ENCODE measurements at regions not wholly inside any gene's neighbourhood (a gene's known extent, or its start where the extent isn't known, plus 50 kb on each side); places are given as distances from the start of the nearest gene placed in this dataset.

GRCh38 chr11:42669248-42669976 lies 642.4 kb upstream of the API5 start:
- Histone ChIP-seq H3K36me3 (replicated peaks in 1 of 2; ENCODE audit: control insufficient read depth in 1 of 2, insufficient read depth in 2 of 2, low read length in 2 of 2) (no peaks in the 10 kb centered on the region), H3K4me2 (ENCODE audit: low read depth, low read length) (no peak overlapping the region), H3K27ac (ENCODE audit: extremely low read length, insufficient read depth, low read length) (no peak overlapping the region), H3K4me1 (ENCODE audit: insufficient read depth, low read length) (no peaks in the 10 kb centered on the region), H3K79me2 (ENCODE audit: insufficient read depth, low read length) (no peaks in the 10 kb centered on the region), H3K27me3 (ENCODE audit: control insufficient read depth in 1 of 2, insufficient read depth in 2 of 2, low read length in 2 of 2) (no peaks in the 10 kb centered on the region), H3K9ac (ENCODE audit: insufficient read depth, low read depth, low read length) (no peak overlapping the region), H2AFZ (ENCODE audit: low read length) (no peak overlapping the region), H3K4me3 (replicated peaks in 1 of 3; ENCODE audit: insufficient read depth in 1 of 3, low read depth in 2 of 3, low read length in 3 of 3) (no peak overlapping the region), H4K20me1 (ENCODE audit: insufficient read depth, low read length) (no peaks in the 10 kb centered on the region), H3K9me3 (ENCODE audit: low read length) (no peaks in the 10 kb centered on the region)
- no peak for FAIRE-seq
- no peak for TF ChIP-seq ATF4 (CRISPR knock-in tag; IDR thresholded peaks at IDR 0.05)
- no peak for TF ChIP-seq NR2C2 (CRISPR knock-in tag; IDR thresholded peaks at IDR 0.05; ENCODE audit: borderline replicate concordance)
- no peak for TF ChIP-seq ZNF766 (CRISPR knock-in tag; IDR thresholded peaks at IDR 0.05; ENCODE audit: borderline replicate concordance)
- no peak for TF ChIP-seq ZNF605 (CRISPR knock-in tag; IDR thresholded peaks at IDR 0.05)
- no peak for TF ChIP-seq TARDBP (CRISPR knock-in tag; IDR thresholded peaks at IDR 0.05)
- TF ChIP-seq SNRNP70 (IDR thresholded peaks at IDR 0.05; ENCODE audit: low read depth, low read length) = no peak
- no peak for TF ChIP-seq ZHX1 (CRISPR knock-in tag; IDR thresholded peaks at IDR 0.05; ENCODE audit: low read depth)
- no peak for TF ChIP-seq ZNF780A (CRISPR knock-in tag; IDR thresholded peaks at IDR 0.05)
- TF ChIP-seq ZNF598 (CRISPR knock-in tag; IDR thresholded peaks at IDR 0.05; ENCODE audit: borderline replicate concordance) = no peak
- no peak for TF ChIP-seq ZFX (CRISPR knock-in tag; IDR thresholded peaks at IDR 0.05; ENCODE audit: low read depth)
- no peak for TF ChIP-seq DNMT3B (CRISPR knock-in tag; conservative IDR thresholded peaks at IDR 0.05)
- TF ChIP-seq ZFP36L1 (CRISPR knock-in tag; IDR thresholded peaks at IDR 0.05) = no peak
- no peak for TF ChIP-seq RNF2 (conservative IDR thresholded peaks at IDR 0.05; ENCODE audit: low read depth)
- TF ChIP-seq ZNF224 (CRISPR knock-in tag; IDR thresholded peaks at IDR 0.05) = no peak
- no peak for TF ChIP-seq ATAD3A (CRISPR knock-in tag; IDR thresholded peaks at IDR 0.05)
- no peak for TF ChIP-seq ZNF326 (CRISPR knock-in tag; IDR thresholded peaks at IDR 0.05; ENCODE audit: borderline replicate concordance)
- TF ChIP-seq POGZ (CRISPR knock-in tag; IDR thresholded peaks at IDR 0.05) = no peak
- no peak for TF ChIP-seq SSRP1 (CRISPR knock-in tag; IDR thresholded peaks at IDR 0.05)
- no peak for TF ChIP-seq RBM22 (optimal IDR thresholded peaks at IDR 0.05; ENCODE audit: low read length)
- no peak for TF ChIP-seq MNT (IDR thresholded peaks at IDR 0.05)
- BruUV-seq (replicated peaks) = no TSS peak
- ATAC-seq = no peak
- POLR2A ChIA-PET = no interaction called here
- WGBS (ENCODE audit: low lambda C conversion rate) = 20% methylated on average over 7 of the region's 7 CpGs
- intact Hi-C loops (cut with micrococcal nuclease; ENCODE audit: unreplicated experiment) = no loop called here
- in situ Hi-C loops (cut with HindIII; ENCODE audit: extremely low pct_ligation_motif_present, low pct_unique_long_range_greater_than_20kb) = no loop called here
- CTCF ChIA-PET (ENCODE audit: low intra/inter-chr PET ratio, low total read pairs) = no interaction called here
- DNase-seq (ENCODE audit: low spot score) = no peak
